ENCODE measurements at regions not wholly inside any gene's neighbourhood (a gene's known extent, or its start where the extent isn't known, plus 50 kb on each side); places are given as distances from the start of the nearest gene placed in this dataset.
A peak's percentile ranks its signal among the peaks of the same experiment; 100 is the strongest.

DNA sequence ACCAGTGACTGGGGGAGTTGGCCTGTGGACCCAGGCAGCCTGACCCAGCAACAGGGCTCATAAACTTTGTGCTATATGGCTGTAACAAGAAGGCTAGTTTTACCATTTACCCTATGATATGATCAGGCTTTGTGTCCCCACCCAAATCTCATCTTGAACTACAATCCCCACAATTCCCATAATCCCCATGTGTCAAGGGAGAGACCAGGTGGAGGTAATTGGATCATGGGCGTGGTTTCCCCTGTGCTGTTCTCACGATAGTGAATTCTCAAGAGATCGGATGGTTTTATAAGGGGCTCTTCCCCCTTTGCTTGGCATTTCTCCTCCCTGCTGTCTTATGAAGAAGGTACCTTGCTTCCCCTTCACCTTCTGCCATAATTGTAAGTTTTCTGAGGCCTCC is 111.2 kb upstream of the NLRP1 start:
- Histone ChIP-seq H3K4me3 (no peak overlapping the region), H3K9me3 (no peaks in the 10 kb centered on the region), H3K27ac (no peak overlapping the region), H3K27me3 (no peaks in the 10 kb centered on the region), H3K4me1 (no peaks in the 10 kb centered on the region), H3K36me3 (no peaks in the 10 kb centered on the region)
- TF ChIP-seq, protein P1, sequence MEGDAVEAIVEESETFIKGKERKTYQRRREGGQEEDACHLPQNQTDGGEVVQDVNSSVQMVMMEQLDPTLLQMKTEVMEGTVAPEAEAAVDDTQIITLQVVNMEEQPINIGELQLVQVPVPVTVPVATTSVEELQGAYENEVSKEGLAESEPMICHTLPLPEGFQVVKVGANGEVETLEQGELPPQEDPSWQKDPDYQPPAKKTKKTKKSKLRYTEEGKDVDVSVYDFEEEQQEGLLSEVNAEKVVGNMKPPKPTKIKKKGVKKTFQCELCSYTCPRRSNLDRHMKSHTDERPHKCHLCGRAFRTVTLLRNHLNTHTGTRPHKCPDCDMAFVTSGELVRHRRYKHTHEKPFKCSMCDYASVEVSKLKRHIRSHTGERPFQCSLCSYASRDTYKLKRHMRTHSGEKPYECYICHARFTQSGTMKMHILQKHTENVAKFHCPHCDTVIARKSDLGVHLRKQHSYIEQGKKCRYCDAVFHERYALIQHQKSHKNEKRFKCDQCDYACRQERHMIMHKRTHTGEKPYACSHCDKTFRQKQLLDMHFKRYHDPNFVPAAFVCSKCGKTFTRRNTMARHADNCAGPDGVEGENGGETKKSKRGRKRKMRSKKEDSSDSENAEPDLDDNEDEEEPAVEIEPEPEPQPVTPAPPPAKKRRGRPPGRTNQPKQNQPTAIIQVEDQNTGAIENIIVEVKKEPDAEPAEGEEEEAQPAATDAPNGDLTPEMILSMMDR (IDR thresholded peaks at IDR 0.05), result no peak
- no peak for TF ChIP-seq POLR2A (IDR thresholded peaks at IDR 0.05)
- no peak for DNase-seq

DNA sequence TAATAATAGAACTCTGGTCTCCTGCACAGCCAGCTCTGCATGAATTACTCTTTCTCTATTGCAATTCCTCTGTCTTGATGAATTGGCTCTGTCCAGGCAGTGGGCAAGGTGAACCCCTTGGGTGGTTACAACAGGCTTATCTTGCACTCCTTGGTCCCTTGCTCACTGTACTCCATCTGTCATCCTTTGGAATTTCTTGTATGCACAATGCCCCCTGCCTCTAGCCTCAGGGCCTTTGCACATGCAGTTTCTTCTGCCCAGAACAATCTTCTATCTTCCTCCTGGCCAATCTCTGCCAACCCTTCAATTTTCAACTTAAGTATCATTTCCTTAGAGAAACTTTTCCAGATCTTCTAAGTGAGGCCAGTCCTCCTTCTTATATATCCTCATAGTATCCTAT is 114.7 kb upstream of the NLRP1 start:
- TF ChIP-seq, protein P1 (IDR thresholded peaks at IDR 0.05), result no peak
- no peak for TF ChIP-seq POLR2A (IDR thresholded peaks at IDR 0.05)
- Histone ChIP-seq H3K36me3 (no peaks in the 10 kb centered on the region), H3K9me3 (no peaks in the 10 kb centered on the region), H3K27ac (no peak overlapping the region), H3K4me1 (no peaks in the 10 kb centered on the region), H3K27me3 (no peaks in the 10 kb centered on the region), H3K4me3 (no peak overlapping the region)
- no peak for DNase-seq

DNA sequence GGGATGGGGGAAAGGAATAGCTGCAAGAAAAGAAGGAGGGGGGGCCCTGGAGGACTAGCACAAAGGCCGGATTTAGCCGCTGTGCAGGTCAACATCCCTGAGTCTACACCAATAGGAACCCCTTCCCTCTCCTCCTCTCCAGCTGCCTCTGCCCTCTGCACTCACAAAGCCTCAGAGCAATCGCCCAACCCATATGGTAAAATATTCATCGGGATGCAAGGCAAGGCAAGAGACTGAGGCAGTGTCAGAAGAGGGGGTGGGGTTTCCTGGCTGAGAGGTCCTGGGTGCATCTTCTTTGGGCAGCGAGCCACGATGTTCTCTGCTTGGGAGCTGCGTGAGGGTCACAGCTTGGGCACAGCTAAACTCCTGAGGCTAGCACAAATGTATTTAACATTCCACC is 115.5 kb upstream of the NLRP1 start:
- H3K36me3 ChIP-seq, result no peaks in the 10 kb centered on the region

DNA sequence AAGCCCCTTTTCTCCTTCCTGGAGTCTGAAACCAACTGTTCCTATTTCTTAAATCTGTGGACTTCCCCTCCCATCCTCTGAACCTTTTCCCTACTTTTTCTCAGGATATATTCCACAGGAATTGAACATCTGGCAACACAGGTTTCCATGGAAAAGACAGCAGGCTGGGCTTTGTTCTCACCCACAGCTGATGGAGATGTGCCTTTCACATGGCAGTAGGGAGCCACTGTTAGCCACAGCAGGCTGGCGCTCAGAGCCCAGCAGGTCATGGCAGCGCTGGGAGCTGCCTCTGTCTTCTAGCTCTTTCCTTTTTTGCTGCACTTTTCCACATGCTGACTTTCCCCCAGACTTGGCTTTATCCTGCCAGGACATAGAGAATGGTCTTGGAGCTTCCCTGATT is 116.4 kb upstream of the NLRP1 start:
- H3K9me3 ChIP-seq, result no peaks in the 10 kb centered on the region
- H3K36me3 ChIP-seq, result no peaks in the 10 kb centered on the region
- no peak for DNase-seq
- no peaks in the 10 kb centered on the region for H3K4me1 ChIP-seq
- no peak overlapping the region for H3K4me3 ChIP-seq
- H3K27ac ChIP-seq, result no peak overlapping the region
- TF ChIP-seq, protein P1 (IDR thresholded peaks at IDR 0.05), result no peak
- TF ChIP-seq POLR2A (IDR thresholded peaks at IDR 0.05), result no peak
- H3K27me3 ChIP-seq, result no peaks in the 10 kb centered on the region

More for the DNA sequence above, 115.5 kb upstream of the NLRP1 start:
- Histone ChIP-seq H3K9me3 (no peaks in the 10 kb centered on the region), H3K4me3 (no peak overlapping the region), H3K4me1 (no peaks in the 10 kb centered on the region), H3K27me3 (no peaks in the 10 kb centered on the region), H3K27ac (no peak overlapping the region)
- TF ChIP-seq, protein P1 (IDR thresholded peaks at IDR 0.05), result no peak
- no peak for TF ChIP-seq POLR2A (IDR thresholded peaks at IDR 0.05)
- DNase-seq, result no peak

DNA sequence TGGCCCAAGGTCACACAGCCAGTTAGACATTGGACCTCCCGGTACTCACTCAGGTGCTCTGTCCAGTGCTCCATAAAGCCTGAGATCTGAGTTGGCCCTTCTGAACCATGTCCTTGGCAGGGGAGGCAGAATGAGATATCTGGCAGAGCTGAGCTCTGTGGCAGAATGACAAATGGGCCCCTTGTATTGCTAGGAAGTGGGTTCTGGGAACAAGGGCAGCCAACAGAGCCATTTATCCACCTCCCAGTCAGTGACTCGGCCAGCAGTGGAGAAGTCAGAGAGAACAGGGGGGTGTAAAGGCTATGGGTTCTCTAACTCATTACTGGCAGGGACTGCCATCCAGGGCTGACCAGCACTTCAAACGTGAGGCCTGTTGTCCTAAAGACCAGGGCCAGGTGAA is 117.1 kb upstream of the NLRP1 start:
- peak in 1 of 3 donors; percentile 15 for DNase-seq
- Histone ChIP-seq H3K27me3 (no peaks in the 10 kb centered on the region), H3K36me3 (no peaks in the 10 kb centered on the region), H3K27ac (no peak overlapping the region), H3K4me1 (no peaks in the 10 kb centered on the region), H3K9me3 (no peaks in the 10 kb centered on the region), H3K4me3 (no peak overlapping the region)
- TF ChIP-seq POLR2A (IDR thresholded peaks at IDR 0.05), result no peak
- TF ChIP-seq, protein P1 (IDR thresholded peaks at IDR 0.05), result no peak

DNA sequence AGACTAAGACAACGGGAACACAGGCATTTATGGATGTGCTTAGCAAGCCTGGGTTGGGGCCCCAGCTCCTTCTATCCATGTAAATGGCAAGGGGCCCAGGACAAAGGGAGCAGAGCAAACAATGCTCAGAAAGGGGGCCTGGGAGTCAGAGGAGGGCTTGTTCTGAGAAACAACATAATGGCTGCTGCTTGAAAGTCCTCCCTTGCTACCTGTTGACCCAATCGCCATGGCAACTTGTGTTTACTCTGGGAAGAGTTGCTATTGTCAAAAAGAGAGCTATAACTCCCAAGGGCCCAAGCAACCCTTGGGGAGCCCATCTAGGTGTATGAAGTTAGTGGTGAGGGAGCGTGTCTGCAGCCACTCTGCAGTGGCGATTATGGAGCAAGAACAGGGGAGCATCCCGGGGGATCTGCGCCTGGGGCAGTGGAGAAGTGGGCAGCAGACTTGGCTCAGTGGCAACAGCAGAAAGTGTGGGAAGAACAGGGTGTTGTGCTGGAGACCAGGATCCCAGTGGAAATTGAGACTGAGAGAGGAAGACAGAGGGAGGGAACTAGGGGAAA is 118.7 kb upstream of the NLRP1 start:
- Histone ChIP-seq H3K4me3 (no peak overlapping the region), H3K27ac (no peak overlapping the region), H3K27me3 (no peaks in the 10 kb centered on the region), H3K9me3 (no peaks in the 10 kb centered on the region), H3K4me1 (no peaks in the 10 kb centered on the region), H3K36me3 (no peaks in the 10 kb centered on the region)
- peak in 1 of 3 donors; percentile 19 for DNase-seq
- TF ChIP-seq, protein P1 (IDR thresholded peaks at IDR 0.05), result no peak
- TF ChIP-seq POLR2A (IDR thresholded peaks at IDR 0.05), result no peak

Measured in Peyer's patch (tissue), 4 donors.